HL-60 (cell line): ENCODE measurements at regions not wholly inside any gene's neighbourhood (a gene's known extent, or its start where the extent isn't known, plus 50 kb on each side); places are given as distances from the start of the nearest gene placed in this dataset.

Experiments
- GABPA ChIP-seq: IDR thresholded peaks from 2 replicates; pipeline ENCODE4 v1.6.1; 2012; ENCODE audit warnings: low read depth
- POLR2AphosphoS5 ChIP-seq: IDR thresholded peaks from 2 replicates; pipeline ENCODE4 v1.6.1; 2012; ENCODE audit warnings: low read depth
- SPI1 ChIP-seq: IDR thresholded peaks from 2 replicates; pipeline ENCODE4 v1.6.1; 2012; ENCODE audit warnings: low read depth, mild to moderate bottlenecking, borderline replicate concordance
- TF ChIP-seq, protein P1 (sequence below): IDR thresholded peaks from one replicate; pipeline ENCODE4 v1.5.1; 2011; ENCODE audit warnings: low read length, control low read depth, inconsistent platforms; ENCODE audit not compliant: insufficient read depth

GRCh38 chr5:118520771-118521415 lies 467.5 kb downstream of the DTWD2 start:
- TF ChIP-seq, protein P1, sequence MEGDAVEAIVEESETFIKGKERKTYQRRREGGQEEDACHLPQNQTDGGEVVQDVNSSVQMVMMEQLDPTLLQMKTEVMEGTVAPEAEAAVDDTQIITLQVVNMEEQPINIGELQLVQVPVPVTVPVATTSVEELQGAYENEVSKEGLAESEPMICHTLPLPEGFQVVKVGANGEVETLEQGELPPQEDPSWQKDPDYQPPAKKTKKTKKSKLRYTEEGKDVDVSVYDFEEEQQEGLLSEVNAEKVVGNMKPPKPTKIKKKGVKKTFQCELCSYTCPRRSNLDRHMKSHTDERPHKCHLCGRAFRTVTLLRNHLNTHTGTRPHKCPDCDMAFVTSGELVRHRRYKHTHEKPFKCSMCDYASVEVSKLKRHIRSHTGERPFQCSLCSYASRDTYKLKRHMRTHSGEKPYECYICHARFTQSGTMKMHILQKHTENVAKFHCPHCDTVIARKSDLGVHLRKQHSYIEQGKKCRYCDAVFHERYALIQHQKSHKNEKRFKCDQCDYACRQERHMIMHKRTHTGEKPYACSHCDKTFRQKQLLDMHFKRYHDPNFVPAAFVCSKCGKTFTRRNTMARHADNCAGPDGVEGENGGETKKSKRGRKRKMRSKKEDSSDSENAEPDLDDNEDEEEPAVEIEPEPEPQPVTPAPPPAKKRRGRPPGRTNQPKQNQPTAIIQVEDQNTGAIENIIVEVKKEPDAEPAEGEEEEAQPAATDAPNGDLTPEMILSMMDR, result no peak
- TF ChIP-seq POLR2AphosphoS5 (no peak), SPI1 (no peak), GABPA (no peak)
